ENCODE measurements at regions not wholly inside any gene's neighbourhood (a gene's known extent, or its start where the extent isn't known, plus 50 kb on each side); places are given as distances from the start of the nearest gene placed in this dataset.

- DNase-seq = no peak
Measured at GRCh38 chr3:65231544-65231943, 543.7 kb upstream of the ADAMTS9 start.

GRCh38 chr3:65230261-65231139 lies 542.7 kb upstream of the ADAMTS9 start:
- DNase-seq = no peak

GRCh38 chr3:65226287-65226686 lies 538.5 kb upstream of the ADAMTS9 start:
- DNase-seq = no peak

GRCh38 chr3:65210026-65210814 lies 522.4 kb upstream of the ADAMTS9 start:
- DNase-seq = no peak

- no peak for DNase-seq
Measured at GRCh38 chr3:65202395-65202794, 514.6 kb upstream of the ADAMTS9 start.

DNA sequence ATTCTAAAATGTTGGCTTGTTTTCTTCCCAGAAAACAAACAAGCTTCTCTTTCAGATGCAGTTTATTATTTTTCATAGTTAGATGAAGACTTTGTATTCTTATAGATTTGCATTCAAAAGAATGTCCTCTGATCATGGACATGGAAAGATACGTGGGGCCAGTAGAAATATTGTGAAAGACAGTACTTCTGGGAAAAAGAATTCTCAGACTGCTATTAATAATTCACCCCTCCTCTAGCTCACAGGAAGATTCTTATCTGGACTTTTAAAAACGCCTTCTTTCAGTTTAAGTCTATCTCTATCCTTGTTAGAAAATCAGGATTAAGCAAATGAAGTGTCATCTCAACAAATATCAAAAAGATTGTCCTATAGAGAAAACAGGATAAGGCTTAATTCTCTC lies 514.1 kb upstream of the ADAMTS9 start:
- no peak for DNase-seq

DNA sequence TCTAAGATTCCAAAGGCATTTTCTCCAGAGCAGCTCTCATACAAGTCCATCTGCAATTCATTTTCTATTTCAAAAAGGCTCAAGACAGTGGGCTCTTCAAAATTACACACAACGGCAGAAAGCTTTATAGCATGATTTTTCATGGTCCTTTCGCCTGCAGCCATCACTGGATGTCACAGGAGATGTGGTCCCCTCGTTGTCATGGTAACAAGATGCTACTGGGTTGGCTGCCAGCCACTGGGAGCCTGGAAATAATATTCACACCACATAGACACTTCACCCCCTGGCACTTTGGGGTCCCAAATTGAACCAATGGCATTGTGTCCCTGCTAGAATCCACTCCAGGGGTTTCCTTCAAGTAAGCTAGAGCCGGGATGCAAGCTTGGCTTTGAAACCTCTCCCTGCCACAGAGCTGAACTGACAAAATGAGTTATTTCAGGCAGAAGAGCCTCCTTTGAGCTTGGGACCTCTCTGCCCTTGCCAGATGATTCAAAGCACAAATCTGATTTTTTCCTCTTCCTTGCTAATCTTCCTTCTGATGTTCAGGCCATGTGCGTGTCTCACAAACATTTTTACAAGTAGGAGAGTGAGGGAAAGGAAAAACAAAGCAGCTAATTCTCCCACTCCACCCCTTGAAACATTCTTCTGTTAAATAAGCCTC lies 512.6 kb upstream of the ADAMTS9 start:
- no peak for DNase-seq

DNA sequence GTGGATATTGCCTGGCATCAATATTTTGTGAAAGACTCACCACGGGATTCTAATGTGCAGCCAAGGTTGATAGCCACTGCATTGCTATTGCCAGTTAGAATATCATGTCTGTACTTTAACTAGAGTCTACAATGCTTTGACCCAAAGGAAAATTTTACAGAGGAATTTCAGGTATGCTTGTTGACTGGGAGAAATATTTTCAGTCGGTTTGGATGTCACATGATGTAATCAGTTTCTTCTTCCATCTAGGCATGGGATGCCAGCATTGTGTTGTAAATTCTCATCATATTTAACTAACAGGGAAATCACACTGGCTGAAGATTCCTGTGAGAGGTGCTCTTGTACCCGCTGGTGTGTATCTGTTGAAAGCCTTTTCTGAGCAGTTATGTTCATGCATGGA lies 508.9 kb upstream of the ADAMTS9 start:
- DNase-seq = peak; percentile 45

DNA sequence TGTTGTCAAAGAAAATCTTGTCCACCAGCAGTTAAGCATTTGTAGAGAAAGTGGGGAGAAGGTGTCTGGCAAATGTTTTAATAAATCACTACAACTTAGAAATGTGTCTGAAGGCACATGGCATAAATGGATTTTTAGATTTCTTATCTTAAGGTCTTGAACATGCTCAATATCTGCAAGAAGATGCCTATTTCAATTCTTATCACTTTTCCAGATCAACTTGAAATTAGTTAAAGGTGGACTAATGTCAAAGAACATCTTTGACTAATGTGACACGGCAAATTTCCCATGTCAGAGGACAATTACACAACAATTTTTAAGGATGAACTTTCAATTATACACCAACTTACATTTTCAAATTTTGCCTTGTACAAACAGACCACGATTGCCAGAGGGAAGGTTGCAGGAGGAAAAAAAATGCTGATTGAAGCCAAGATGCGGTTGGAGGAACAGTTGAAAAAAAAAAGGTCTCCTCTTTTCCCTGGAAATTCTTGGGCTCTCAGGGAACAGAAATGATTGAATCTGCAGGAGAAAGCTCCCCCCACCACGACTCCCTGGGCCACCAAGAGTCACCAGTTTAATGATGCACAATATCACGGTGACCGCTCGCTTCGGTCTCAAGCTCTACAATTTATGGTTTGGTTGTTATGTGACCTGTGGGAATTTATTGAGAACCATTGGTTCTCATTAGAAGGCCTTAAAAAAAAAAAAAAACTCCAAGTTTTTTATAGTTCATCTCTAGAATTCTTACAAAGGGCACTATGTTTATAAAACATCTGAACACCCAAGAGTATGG lies 507.6 kb upstream of the ADAMTS9 start:
- DNase-seq = no peak

DNA sequence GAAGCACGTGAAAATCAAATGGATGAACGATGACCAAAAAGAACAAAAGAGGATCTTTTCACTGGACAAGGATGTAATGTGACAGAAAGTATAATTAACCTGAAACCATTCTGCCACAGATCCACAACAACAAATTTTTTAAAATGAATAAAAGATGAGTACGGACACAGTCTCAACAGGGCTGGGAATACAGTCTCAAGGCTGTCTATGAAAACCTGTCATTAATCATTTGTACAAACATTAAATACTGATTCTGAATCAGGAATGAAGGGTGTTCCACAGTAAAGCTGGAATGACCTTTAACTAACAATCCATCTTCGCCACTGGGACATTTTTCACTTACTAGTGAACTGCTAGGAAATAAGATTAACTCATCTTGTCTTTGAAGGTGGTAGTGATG lies 506.9 kb upstream of the ADAMTS9 start:
- DNase-seq = no peak

- DNase-seq = no peak
Measured at GRCh38 chr3:65194047-65194714, 506.4 kb upstream of the ADAMTS9 start.

DNA sequence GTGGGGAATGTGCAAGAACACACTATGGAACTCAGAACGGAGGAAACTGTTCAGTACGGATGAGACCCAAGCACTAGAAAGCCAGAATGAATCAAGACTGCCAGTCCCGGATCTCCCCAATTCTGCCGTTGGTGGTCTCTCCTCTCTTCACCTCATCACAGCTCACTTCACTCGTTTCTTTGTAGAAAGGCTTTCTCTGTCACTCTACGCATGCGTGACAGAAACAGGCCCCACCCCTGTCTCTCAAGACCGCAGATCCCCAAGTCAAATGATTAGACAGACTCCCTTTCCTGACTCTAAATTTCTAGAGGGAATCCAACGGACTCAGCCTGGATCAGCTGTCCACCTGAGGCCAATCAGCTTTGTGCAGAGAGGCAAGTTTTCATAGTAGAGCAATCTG lies 505.7 kb upstream of the ADAMTS9 start:
- no peak for DNase-seq

- no peak for DNase-seq
Measured at GRCh38 chr3:65190111-65190510, 502.3 kb upstream of the ADAMTS9 start.

DNA sequence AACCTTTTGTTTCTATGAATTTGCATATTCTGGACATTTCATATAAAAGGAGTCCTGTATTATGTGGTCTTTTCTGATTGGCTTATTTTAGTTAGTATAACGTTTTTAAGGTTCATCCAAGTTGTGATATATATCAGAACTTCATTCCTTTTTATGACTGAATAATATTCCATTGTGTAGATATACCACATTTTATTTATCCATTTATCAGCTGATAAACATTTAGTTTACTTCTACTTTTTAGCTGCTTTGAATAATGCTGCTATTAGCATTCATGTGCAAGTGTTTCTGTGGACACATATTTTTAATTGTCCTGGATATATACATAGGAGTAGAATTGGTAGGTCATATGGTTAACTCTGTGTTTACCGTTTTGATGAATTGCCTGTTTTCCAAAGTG lies 498.5 kb upstream of the ADAMTS9 start:
- no peak for DNase-seq

- no peak for DNase-seq
Measured at GRCh38 chr3:65182682-65183081, 494.9 kb upstream of the ADAMTS9 start.

- DNase-seq = no peak
Measured at GRCh38 chr3:65182085-65182484, 494.3 kb upstream of the ADAMTS9 start.

GRCh38 chr3:65181391-65181871 lies 493.6 kb upstream of the ADAMTS9 start:
- DNase-seq = no peak

- peak; percentile 49 for DNase-seq
Measured at GRCh38 chr3:65178703-65179102, 490.9 kb upstream of the ADAMTS9 start.

DNA sequence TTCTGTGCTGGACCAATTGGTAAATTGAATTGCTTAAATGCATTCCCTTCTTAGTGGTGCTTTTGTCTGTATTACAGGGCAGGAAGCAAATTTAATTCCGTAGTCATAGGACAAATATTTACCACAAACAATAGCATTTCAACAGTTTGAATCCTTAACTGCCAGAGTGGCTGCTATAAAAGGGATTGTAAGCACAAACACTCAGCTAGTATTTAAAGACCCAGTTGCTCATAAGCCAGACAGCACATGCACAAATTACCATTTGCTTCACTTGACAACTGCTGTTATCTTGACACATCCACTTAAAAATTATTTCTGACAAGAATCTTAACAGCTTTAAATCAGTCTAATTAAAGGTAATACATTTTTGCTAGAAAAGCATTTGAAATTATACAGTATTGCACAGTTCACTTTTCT lies 490.2 kb upstream of the ADAMTS9 start:
- DNase-seq = peak; percentile 41

GRCh38 chr3:65174713-65175112 lies 486.9 kb upstream of the ADAMTS9 start:
- no peak for DNase-seq

DNA sequence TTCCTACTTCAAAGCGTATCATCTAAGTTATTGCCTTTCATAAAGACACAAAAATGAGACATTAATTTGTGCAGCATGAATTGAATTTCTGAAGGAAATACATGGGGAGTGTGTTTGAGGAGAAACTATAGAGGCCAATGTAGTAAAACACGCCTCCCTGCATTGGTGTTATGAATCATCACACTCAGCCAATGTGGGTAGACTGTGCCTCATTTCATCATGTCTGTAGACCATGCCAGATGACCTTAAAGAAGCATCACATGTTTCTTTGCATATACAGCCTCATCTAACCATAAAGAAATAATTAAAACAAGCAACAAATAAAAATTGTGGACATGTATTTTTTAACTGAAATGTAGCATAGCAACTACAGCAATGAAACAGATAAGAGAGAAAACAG lies 486.0 kb upstream of the ADAMTS9 start:
- peak; percentile 36 for DNase-seq

- DNase-seq = no peak
Measured at GRCh38 chr3:65172209-65172608, 484.4 kb upstream of the ADAMTS9 start.

Measured in fibroblast of skin of right biceps (primary cell).